C1 segment of cervical spinal cord (tissue), 14 donors: ENCODE measurements at regions not wholly inside any gene's neighbourhood (a gene's known extent, or its start where the extent isn't known, plus 50 kb on each side); places are given as distances from the start of the nearest gene placed in this dataset.
"Not testable (repeated sequence)": the region's sequence is repeated elsewhere in the genome, so short reads cannot be mapped to it uniquely, and the experiment has no call there.

Experiments
- DNase-seq, 14 donors: peaks; one replicate each; lab custom pipeline; 2025; lab: John Stamatoyannopoulos, UW

DNA sequence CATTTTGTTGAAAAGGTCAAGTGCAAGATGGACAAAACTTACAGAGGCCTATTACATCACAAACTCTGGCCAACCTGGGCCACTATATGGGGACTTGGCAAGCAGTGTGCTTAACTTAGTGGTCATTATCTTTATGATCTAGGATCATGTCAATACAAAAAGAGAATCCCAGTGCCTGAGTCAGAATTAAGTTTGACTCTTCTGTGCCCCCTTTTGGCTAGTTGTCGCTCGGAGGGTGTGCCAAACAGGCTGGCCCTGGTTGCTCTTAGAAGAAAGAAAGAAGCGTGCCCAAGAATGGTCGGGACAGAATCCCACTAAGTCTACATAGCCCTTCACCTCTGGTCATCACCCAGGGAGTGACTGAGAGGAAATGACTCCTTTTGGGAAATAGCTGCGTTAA, 100.1 kb downstream of the EIF4E start:
- DNase-seq = no peak

DNA sequence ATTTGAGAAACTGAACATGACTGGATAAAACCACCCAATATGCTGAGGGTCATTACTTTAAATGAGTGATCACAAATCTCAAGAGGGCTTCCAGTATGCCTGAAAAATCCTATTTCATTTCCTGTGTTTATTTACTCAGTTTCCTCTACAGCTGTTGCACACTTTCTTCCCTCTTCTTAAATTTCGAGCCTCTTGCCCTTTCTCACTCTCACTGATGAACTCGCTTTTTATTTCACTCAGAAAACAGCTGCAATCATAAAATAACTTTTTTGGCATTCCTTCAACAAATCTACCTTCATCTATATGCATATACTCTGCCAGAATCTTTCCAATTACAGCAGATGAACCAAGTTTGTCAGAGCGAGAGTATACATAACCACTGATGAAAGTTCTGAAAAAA, 101.3 kb downstream of the EIF4E start:
- DNase-seq = no peak

GRCh38 chr4:98822144-98822543, 106.8 kb downstream of the EIF4E start:
- no peak for DNase-seq

- DNase-seq = not testable (repeated sequence)
These were observed 110.8 kb downstream of the EIF4E start for GRCh38 chr4:98818116-98818515.

DNA sequence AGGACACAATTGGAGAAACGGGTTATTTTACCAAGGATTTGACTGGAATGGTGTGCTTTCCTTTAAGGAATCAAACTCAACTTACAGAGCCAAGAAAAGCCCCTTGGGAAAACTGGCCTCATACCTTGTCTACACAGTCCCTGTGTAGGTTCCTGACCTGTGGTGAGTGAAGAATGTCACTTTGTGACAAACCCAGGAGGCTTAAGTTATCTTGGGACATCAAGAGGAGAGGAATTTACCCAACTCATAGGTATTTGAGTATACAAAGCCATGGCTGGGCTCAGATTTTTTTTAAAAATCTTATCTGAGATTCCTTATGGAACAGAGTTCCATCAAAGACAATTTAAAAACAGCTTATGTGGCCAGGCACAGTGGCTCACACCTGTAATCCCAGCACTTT, 112.1 kb downstream of the EIF4E start:
- no peak for DNase-seq

GRCh38 chr4:98816386-98816785, 112.5 kb downstream of the EIF4E start:
- no peak for DNase-seq

DNA sequence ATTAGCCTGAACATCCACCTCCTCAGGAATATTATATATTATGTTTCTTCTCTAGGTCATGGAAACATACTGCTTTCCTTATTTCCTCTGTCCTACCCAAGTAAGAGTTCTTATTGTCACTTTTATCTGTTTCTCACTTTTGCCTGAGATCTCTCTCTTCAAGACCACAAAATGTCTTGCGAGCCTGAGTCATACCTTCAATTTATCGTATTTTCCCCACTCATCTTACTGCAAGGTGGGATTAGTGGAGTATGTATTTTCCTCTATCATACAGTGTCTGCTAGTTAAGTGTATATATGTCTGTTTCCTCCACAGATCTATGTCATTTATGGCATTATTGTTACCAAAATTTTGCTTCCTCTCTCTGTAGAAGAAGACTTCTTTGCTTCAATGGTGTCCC, 124.5 kb downstream of the EIF4E start:
- no peak for DNase-seq

DNA sequence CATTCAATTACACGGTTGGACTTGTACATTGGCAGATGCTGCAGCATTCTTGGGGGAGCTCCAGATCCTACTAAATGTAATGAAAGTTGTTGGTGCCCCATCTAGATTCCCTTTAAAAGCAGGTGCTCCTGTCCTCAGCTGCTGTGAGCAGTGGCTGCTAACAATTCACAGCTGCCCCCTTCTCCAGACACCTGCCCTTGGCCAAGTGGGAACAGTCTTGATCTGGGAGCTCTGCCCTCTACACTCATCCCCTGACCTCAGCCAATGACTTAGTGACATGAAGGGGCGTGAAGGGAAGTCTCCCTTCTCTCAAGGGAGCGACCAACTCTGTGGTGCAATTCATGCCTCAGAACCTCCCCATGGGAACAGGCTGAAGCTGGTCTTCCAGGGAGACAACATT, 125.7 kb downstream of the EIF4E start:
- DNase-seq = no peak

DNA sequence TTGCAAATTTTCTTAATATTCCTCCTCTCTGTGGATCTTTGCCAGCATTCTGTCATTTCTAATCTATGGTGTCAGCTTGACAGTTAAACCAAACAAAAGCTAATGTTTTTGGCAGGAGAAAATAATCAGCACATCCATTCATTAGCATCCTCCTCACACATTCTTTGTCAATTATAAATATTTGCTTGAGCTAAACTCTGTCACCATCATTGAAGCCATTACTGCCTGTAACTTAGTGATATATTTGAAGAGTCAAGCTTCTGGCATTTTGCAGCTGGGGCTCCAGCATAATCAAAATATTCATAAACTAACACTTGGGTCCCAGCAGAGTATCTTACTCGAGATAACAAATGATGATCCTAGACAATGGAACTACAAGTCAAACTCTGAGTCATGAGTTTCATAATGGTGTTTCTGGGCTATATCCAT, 126.1 kb downstream of the EIF4E start:
- no peak for DNase-seq

- DNase-seq = peak in 10 of 14 donors; percentile 14 to 56 (median 32)
These were observed 127.6 kb downstream of the EIF4E start for GRCh38 chr4:98801259-98801725.

DNA sequence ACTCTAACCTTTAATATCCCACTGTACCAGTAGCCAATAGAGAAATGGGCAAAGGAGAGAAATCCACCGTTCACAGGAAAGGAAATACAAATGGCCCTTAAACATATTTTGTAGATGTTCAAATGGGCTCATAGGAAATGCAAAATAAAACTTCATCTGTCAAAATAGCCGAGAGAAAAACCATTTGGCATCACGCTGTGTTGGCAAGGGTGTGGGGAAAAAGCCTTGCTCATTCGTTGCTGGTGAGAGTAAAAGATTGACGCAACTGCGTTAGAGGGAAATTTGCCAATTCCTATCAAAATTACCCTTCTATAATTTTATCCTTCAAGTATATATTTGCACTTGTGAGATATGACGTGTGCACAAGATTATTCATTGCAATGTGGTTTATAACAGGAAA, 131.9 kb downstream of the EIF4E start:
- no peak for DNase-seq

DNA sequence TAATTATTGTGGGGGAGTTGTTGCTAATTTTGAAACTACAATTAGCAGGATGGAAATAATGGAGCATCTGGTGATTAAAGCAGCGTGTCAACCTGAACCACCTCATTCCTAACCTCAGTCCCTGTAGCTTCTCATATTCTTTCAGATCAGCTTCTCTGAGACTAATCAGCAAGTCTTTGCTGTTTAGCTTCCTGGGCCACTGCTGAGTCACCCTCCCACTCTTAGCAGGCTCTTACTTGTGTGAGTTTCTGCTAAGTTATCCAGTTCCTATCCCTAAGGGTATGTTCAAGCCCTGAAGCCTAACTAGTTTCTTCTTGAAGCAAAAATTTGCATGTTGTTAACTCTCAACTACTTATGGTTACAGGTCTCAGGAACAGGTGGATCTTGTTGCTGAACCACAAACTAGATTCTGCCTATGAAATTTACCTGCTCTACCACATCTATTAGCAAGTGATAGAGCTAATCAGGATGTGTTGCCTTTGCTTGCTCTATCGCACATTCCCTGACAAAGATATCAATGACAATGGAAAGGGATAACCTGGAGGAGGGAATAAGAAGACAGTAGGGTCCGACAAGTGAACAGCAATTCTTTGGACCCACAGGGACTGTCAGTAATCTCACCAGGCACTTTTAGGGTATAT, 134.2 kb downstream of the EIF4E start:
- no peak for DNase-seq

GRCh38 chr4:98793658-98794057, 135.2 kb upstream of the TSPAN5 start:
- no peak for DNase-seq

- no peak for DNase-seq
These were observed 128.5 kb upstream of the TSPAN5 start for GRCh38 chr4:98786866-98787265.

DNA sequence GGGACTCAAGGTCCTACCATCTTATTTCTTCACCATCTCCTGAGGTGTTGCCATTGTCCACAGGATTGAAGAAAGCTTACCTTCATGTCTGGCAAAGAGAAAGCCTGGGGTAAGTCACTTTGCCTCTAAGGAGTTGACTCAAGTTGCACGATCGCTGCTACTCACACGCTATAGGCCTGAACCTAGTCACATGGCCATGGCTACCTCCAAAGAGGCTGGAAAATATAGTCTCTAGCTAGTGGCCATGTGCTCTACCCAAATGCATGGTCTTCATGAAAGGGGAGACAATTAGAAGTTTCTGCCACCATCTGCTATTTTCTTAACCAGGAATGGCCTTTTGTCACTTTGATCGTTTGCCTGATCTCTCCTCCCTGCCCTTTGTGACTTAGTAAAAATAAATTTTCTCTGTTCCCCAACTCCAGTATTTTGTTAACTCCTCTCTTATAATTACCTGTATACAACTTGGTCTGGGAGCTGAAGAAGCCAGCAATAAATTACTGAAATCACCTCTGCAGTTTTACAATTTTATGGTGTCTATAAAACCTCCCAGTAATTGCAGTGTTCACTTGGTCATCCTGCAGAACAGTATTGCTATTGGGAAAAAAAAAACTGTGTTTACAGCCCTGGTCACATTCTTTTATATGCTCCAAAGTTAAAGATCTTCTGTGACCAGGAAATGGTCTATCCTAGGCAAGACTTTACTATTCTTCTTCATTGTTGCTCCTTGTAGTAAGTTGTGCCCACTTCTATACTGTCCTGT, 126.7 kb upstream of the TSPAN5 start:
- no peak for DNase-seq

DNA sequence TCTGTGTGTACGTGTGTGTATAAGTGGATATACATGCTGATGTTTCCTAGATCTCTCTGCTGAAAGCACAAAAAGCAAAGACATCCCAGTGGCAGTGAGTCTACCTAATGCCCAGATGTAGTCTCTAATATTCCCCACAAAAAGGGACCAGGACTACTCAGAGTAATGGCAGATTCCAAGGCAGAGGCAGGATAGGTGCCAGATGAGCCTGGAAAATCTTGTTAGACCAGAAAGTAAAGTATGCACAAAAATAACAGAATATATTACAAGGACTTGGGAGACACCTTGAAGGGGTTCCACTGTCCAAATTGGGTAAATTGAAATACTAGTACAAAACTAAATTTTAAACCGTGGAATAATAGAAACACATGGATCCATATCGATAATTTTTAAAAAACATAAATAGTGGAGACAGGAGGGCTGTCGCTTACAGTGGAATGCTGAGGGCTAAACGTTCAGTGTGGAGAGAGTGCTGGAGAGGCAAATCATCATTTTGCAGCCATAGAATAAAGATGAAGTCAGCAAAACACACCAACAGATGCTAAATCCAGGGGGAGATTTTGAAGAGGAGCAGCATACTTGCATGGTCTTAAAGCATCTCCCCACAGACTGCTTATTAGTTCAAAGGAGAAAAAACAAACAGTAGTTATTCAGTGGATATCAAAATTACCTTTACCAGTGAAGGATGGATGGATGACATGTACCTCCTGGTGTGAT, 123.4 kb upstream of the TSPAN5 start:
- DNase-seq = no peak

- no peak for DNase-seq
These were observed 122.5 kb upstream of the TSPAN5 start for GRCh38 chr4:98780926-98781325.

GRCh38 chr4:98779088-98779487, 120.7 kb upstream of the TSPAN5 start:
- DNase-seq = no peak

DNA sequence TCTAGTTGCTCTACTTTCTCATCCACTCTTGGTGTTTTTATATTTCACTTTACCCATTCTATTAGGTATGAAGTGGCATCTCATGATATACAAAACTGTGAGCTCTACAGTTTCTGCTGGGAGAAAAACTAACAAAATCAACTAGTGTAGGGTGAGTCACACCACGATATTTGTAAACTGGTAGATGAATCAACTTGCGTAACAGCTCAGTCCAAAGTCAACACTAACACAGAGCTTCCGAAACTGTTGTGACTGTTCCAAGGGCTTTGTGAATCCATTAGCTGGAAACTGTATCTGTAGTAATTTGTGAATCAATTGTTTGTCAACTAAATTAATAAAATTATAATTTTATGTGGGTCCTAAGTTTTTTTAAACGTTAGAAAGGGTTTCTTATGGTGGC, 119.8 kb upstream of the TSPAN5 start:
- DNase-seq = no peak

- no peak for DNase-seq
These were observed 117.3 kb upstream of the TSPAN5 start for GRCh38 chr4:98775672-98776071.

DNA sequence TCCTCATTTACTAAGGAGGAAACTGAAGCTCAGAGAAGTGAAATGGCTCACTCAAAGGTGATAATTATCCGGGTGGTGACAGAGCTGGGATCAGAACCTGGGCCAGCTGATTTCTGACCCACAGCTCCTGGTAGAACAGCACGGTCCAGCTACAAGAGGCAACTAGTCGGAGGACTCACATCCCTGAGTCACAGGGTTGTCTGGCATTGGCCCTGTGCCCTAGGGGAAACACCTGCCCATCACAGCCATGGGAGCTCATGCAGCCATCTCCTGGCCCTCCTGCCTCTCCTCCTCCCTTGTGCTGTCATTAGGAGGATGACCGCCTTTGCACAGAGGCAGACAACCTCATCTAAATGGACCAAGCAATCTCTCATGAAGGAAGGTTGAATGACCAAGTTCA, 115.2 kb upstream of the TSPAN5 start:
- no peak for DNase-seq

DNA sequence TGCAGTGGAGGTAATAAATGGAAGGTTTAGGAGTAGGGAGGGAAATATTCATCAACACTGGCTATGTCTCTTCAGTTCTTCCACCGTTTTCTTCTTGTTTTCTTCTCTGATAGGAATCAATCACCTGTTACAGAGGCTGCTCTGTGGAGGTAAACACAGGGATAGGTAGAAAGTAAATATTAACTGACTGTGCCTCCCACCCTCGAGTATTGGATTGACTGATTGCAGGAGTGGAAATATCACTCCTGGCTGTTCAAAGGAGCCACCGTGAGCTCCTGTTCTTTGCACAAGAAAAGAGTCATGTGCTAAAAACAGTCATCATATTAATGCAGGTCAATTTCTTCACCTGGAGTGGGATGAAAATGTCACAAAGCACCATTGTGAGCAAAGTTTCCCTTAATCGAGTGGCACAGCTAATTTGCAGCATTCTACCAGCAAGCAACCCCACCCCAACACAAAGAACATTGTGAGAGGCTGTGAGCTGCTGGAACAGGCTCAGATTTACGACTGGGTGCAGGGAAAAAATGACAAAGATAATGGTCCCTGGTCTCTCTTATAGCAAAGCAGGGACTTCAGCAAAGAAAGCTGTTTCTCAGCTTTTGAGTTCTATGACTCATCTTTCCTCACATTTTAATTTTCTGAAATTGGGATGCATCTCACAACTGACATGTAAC, 113.7 kb upstream of the TSPAN5 start:
- no peak for DNase-seq
